Adrenal gland (tissue), 9 donors: ENCODE measurements at regions not wholly inside any gene's neighbourhood (a gene's known extent, or its start where the extent isn't known, plus 50 kb on each side); places are given as distances from the start of the nearest gene placed in this dataset.

Experiments used
- DNase-seq, 7 donors: peaks; one replicate each; pipeline ENCODE4 v3.0.0-alpha.2; 2019 to 2020
- H3K27ac ChIP-seq, 5 donors: fragments of 200-600 bp; sonication (generic) in 4 of 5; 1 replicate in 3 of 5; 2 replicates in 2 of 5; pipeline versions ENCODE4 v1.5.1 to v1.8.0; 2016 to 2020; ENCODE audit warnings: mild to moderate bottlenecking in 1 of 5
- H3K27me3 ChIP-seq: fragments of 200-600 bp; 2 replicates; pipeline ENCODE4 v1.8.0; 2021
- H3K36me3 ChIP-seq, 2 donors: fragments of 200-600 bp; replicated peaks in 1 of 2; 1 replicate in 1 of 2; 2 replicates in 1 of 2; pipeline versions ENCODE4 v1.5.1 to v1.8.0; 2018 to 2022
- H3K4me1 ChIP-seq, 2 donors: fragments of 200-600 bp; replicated peaks in 1 of 2; 1 replicate in 1 of 2; 2 replicates in 1 of 2; pipeline versions ENCODE4 v1.5.1 to v1.8.0; 2018 to 2021
- H3K4me3 ChIP-seq, 4 donors: fragments of 200-600 bp; sonication (generic) in 3 of 4; one replicate each; pipeline ENCODE4 v1.5.1; 2016 to 2018
- H3K9me3 ChIP-seq, 3 donors: fragments of 200-600 bp; sonication (generic) in 1 of 3; replicated peaks in 1 of 3; 1 replicate in 2 of 3; 2 replicates in 1 of 3; pipeline versions ENCODE4 v1.5.1 to v1.8.0; 2016 to 2021
- POLR2A ChIP-seq, 2 donors: fragments of 450-650 bp; IDR thresholded peaks; one replicate each; pipeline ENCODE4 v1.6.1; 2017; ENCODE audit warnings: antibody characterized with exemption in 2 of 2, mild to moderate bottlenecking in 2 of 2, moderate library complexity in 1 of 2
- WGBS, 4 donors: extraction: QIAGEN DNeasy Blood & Tissue Kit in 2 of 4; methylation state at CpG; one replicate each; pipeline versions ENCODE4 v1.1.5 to v1.1.7; 2013 to 2017; 5-methylcytosine and 5-hydroxymethylcytosine counted together
- intact Hi-C, 2 donors: fragments of 100-400 bp; cut with DNase I; formaldehyde crosslinking; loops; one replicate each; pipeline versions ENCODE4 v1.14.1 to v1.15.0; 2022 to 2023
- TF ChIP-seq, protein P1 (sequence below), 6 experiments: fragments of 450-650 bp in 4 of 6; fragments of 200-600 bp in 2 of 6; sonication (generic) in 1 of 6; IDR thresholded peaks; 1 replicate in 5 of 6; 2 replicates in 1 of 6; pipeline versions ENCODE4 v1.5.1 to v1.8.0; 2016 to 2021; ENCODE audit warnings: antibody characterized with exemption in 6 of 6, mild to moderate bottlenecking in 2 of 6, moderate library complexity in 1 of 6
- donor health status: healthy with polysubstance abuse.
- donor health status: Bipolar disorder and iron deficiency.
- donor health status: DM: yes; HTN: yes; CAD: no.
- donor health status: DM: no; HTN: no; CAD: no.
- donor health status: DM: no; HTN: no; CAD: no.

DNA sequence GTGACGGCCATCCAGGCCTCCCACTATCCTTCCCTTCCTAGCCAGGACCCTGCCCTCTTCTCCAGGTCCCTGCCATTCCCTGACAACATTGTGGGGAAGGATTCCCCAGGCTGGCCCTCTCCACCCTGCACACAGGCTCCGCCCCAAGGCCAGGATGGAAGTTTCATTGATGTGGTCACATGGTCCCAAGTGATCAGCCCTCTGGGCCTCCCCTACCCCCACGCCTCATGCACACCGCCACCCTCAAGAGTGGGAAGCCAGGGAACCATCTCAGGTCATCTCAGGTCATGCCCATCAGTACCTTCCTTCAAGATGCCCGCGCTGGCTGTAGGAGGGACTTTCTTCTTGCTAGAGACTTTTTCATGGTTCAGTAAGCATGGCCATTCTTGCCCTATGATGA, 514.8 kb upstream of the RAB6C start:
- no peaks in the 10 kb centered on the region for H3K36me3 ChIP-seq
- no peaks in the 10 kb centered on the region for H3K9me3 ChIP-seq
- H3K27me3 ChIP-seq = no peaks in the 10 kb centered on the region
- no peaks in the 10 kb centered on the region for H3K4me1 ChIP-seq
- 79 to 95% (median 94%) methylated on average over 6 of the region's 6 CpGs for WGBS, 4 donors
- TF ChIP-seq POLR2A (IDR thresholded peaks at IDR 0.05) = no peak
- TF ChIP-seq, protein P1, sequence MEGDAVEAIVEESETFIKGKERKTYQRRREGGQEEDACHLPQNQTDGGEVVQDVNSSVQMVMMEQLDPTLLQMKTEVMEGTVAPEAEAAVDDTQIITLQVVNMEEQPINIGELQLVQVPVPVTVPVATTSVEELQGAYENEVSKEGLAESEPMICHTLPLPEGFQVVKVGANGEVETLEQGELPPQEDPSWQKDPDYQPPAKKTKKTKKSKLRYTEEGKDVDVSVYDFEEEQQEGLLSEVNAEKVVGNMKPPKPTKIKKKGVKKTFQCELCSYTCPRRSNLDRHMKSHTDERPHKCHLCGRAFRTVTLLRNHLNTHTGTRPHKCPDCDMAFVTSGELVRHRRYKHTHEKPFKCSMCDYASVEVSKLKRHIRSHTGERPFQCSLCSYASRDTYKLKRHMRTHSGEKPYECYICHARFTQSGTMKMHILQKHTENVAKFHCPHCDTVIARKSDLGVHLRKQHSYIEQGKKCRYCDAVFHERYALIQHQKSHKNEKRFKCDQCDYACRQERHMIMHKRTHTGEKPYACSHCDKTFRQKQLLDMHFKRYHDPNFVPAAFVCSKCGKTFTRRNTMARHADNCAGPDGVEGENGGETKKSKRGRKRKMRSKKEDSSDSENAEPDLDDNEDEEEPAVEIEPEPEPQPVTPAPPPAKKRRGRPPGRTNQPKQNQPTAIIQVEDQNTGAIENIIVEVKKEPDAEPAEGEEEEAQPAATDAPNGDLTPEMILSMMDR (IDR thresholded peaks at IDR 0.05) = no peak
- no peak overlapping the region for H3K27ac ChIP-seq
- intact Hi-C loops = no loop called here
- no peak for DNase-seq
- no peak overlapping the region for H3K4me3 ChIP-seq

DNA sequence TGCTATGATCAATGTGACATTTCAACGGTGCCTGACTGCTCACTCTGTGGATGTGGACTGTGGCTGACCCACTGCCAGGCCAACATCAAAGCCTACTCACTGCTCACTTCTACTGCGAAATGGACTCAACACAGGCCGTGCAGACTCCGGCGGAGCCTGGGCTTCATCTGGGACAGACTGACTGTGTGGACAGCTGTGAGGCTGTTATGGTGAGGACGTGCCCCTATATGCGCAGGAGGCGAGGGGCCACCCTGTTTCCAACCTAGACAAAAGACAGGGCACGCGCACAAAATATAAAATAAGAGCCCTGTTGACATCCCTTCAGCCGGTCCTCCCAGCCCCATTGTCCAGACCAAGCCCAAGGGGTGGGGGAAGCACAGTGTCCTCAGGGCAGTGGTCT, 514.4 kb upstream of the RAB6C start:
- no peaks in the 10 kb centered on the region for H3K9me3 ChIP-seq
- no peak overlapping the region for H3K27ac ChIP-seq
- intact Hi-C loops = no loop called here
- no peaks in the 10 kb centered on the region for H3K27me3 ChIP-seq
- no peak for TF ChIP-seq POLR2A (IDR thresholded peaks at IDR 0.05)
- TF ChIP-seq, protein P1 (IDR thresholded peaks at IDR 0.05) = no peak
- DNase-seq = no peak
- WGBS, 4 donors = 84 to 94% (median 90%) methylated on average over 5 to 11 of the region's 11 CpGs
- H3K4me1 ChIP-seq = no peaks in the 10 kb centered on the region
- no peaks in the 10 kb centered on the region for H3K36me3 ChIP-seq
- no peak overlapping the region for H3K4me3 ChIP-seq

- H3K4me1 ChIP-seq = no peaks in the 10 kb centered on the region
- no peak overlapping the region for H3K27ac ChIP-seq
- 89 to 93% (median 90%) methylated on average over 13 of the region's 13 CpGs for WGBS, 4 donors
- no peaks in the 10 kb centered on the region for H3K9me3 ChIP-seq
- no peak for TF ChIP-seq POLR2A (IDR thresholded peaks at IDR 0.05)
- TF ChIP-seq, protein P1 (IDR thresholded peaks at IDR 0.05) = no peak
- no peaks in the 10 kb centered on the region for H3K27me3 ChIP-seq
- intact Hi-C loops = no loop called here
- no peak for DNase-seq
- H3K36me3 ChIP-seq = no peaks in the 10 kb centered on the region
- no peak overlapping the region for H3K4me3 ChIP-seq
Observed at GRCh38 chr2:129466389-129466788, 513.1 kb upstream of the RAB6C start.

DNA sequence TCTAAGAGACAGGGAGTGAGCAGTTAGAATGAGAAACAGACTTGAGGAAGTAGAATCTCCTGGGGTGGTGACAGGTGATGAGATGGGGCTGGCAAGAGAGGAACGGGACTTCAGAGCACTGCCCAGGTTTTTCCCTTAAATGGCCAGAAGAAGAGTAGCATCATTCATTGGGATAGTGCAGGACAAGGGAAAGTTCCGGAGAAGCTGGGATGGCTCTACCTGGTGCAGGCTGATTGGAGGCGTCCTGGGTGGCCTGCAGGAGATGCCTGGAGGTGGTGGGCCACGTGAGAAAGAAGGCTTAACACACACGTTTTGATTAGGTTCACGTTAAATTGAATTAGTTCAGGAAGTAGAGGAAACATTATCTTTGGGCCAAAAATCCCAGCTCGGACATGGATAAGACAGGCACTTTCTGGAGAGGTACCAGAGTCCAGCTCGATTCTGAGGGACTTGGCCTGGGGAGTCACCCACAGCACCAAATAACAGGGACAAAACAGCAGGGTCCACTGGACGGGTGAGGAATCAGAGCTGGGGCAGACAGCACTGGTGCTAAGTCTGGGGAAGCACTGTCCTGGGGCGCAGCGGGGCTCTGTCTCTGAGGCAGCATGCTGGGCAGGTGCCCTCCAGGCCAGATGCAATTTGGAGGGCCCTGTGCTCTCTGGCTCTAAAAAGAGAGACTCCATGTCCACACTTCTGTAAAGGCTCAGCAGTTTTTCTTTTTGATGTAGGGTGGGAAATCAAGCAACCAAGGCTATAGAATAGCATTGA, 512.3 kb upstream of the RAB6C start:
- H3K4me3 ChIP-seq = no peak overlapping the region
- H3K27me3 ChIP-seq = no peaks in the 10 kb centered on the region
- H3K9me3 ChIP-seq = no peaks in the 10 kb centered on the region
- no peaks in the 10 kb centered on the region for H3K36me3 ChIP-seq
- H3K27ac ChIP-seq = no peak overlapping the region
- TF ChIP-seq, protein P1 (IDR thresholded peaks at IDR 0.05) = no peak
- no peak for TF ChIP-seq POLR2A (IDR thresholded peaks at IDR 0.05)
- no peak for DNase-seq
- intact Hi-C loops = no loop called here
- 67 to 76% (median 73%) methylated on average over 11 of the region's 11 CpGs for WGBS, 4 donors
- H3K4me1 ChIP-seq = no peaks in the 10 kb centered on the region
